HCT116 (cell line): ENCODE measurements at regions not wholly inside any gene's neighbourhood (a gene's known extent, or its start where the extent isn't known, plus 50 kb on each side); places are given as distances from the start of the nearest gene placed in this dataset.

Experiments used
- ATAC-seq: fragments of 200-7000 bp; cut with Tn5 transposase; 2 replicates; pipeline ENCODE4 v1.9.1; 2020; ENCODE audit warnings: mild to moderate bottlenecking, moderate library complexity
- BruUV-seq: library from RNA; stranded (reverse); fragments of 400-500 nt; replicated peaks from 2 replicates; lab custom pipeline; 2021; lab: Mats Ljungman, UMichigan
- CTCF ChIA-PET: fragments of 300-600 bp; sonication (Branson Sonifier 250); formaldehyde crosslinking; loops from one replicate; lab custom pipeline; 2021; ENCODE audit warnings: antibody characterized with exemption; lab: Charles Lee
- POLR2A ChIA-PET: fragments of 300-600, 350-600 bp; sonication (Branson Sonifier 250); formaldehyde crosslinking; loops from one replicate; lab custom pipeline; 2021; ENCODE audit warnings: antibody characterized with exemption; lab: Charles Lee
- RAD21 ChIA-PET, 2 experiments: fragments of 300-600 bp; sonication (Branson Sonifier 250); formaldehyde crosslinking; loops; one replicate each; lab custom pipeline; 2023; ENCODE audit warnings: low total read pairs in 2 of 2; ENCODE audit not compliant: uncharacterized antibody in 2 of 2, unreplicated experiment in 2 of 2, low non-redundant PET in 1 of 2; lab: Charles Lee
- DNase-seq: peaks from one replicate; pipeline ENCODE4 v3.0.0-alpha.2; 2010; ENCODE audit warnings: low read depth, low spot score
- H2AFZ ChIP-seq: fragments of 200-600 bp; shearing (Covaris generic), sonication (generic); 2 replicates; pipeline ENCODE4 v1.6.1; 2017; ENCODE audit warnings: low read depth, mixed run types, mixed read lengths, antibody characterized with exemption, low read length; ENCODE audit not compliant: poor library complexity, severe bottlenecking
- H3K27ac ChIP-seq: 2 replicates; pipeline ENCODE4 v1.5.1; 2012; ENCODE audit warnings: low read depth, low read length
- H3K27me3 ChIP-seq: fragments of 200-600 bp; sonication (generic); 2 replicates; pipeline ENCODE4 v1.6.1; 2016; ENCODE audit warnings: mixed run types, low read length, mixed read lengths; ENCODE audit not compliant: insufficient read depth
- H3K36me3 ChIP-seq, 2 experiments: fragments of 200-500 bp in 1 of 2; fragments of 200-600 bp in 1 of 2; sonication (Bioruptor generic) in 1 of 2; sonication (generic) in 1 of 2; 2 replicates each; pipeline versions ENCODE4 v1.5.1 to v1.6.1; 2014 to 2016; ENCODE audit warnings: low read length in 2 of 2, inconsistent platforms in 1 of 2, mixed read lengths in 1 of 2, mixed run types in 1 of 2; ENCODE audit not compliant: insufficient read depth in 2 of 2, control insufficient read depth in 1 of 2
- H3K4me1 ChIP-seq, 2 experiments: fragments of 200-600 bp in 1 of 2; sonication (generic) in 1 of 2; 2 replicates each; pipeline versions ENCODE4 v1.5.1 to v1.6.1; 2012 to 2017; ENCODE audit warnings: low read length in 2 of 2, inconsistent platforms in 1 of 2, mild to moderate bottlenecking in 1 of 2, mixed read lengths in 1 of 2, mixed run types in 1 of 2, moderate library complexity in 1 of 2; ENCODE audit not compliant: insufficient read depth in 2 of 2, control insufficient read depth in 1 of 2
- H3K4me2 ChIP-seq: fragments of 200-600 bp; sonication (generic); 2 replicates; pipeline ENCODE4 v1.6.1; 2017; ENCODE audit warnings: mixed run types, low read length, mixed read lengths
- H3K4me3 ChIP-seq, 2 experiments: fragments of 200-600 bp in 1 of 2; sonication (generic) in 1 of 2; replicated peaks in 1 of 2; 2 replicates each; pipeline ENCODE4 v1.5.1; 2011 to 2016; ENCODE audit warnings: low read length in 2 of 2, control low read depth in 1 of 2, low read depth in 1 of 2, mild to moderate bottlenecking in 1 of 2, mixed read lengths in 1 of 2, mixed run types in 1 of 2
- H3K79me2 ChIP-seq: fragments of 200-600 bp; sonication (generic); 2 replicates; pipeline ENCODE4 v1.6.1; 2017; ENCODE audit warnings: mild to moderate bottlenecking, mixed run types, low read length, moderate library complexity, mixed read lengths; ENCODE audit not compliant: insufficient read depth
- H3K9ac ChIP-seq: fragments of 200-600 bp; sonication (generic); 2 replicates; pipeline ENCODE4 v1.6.1; 2016; ENCODE audit warnings: low read length, mixed read lengths
- H3K9me2 ChIP-seq: fragments of 200-600 bp; sonication (generic), shearing (Covaris generic); 2 replicates; pipeline ENCODE4 v1.6.1; 2017; ENCODE audit warnings: mixed run types, mild to moderate bottlenecking, moderate library complexity; ENCODE audit not compliant: insufficient read depth
- H3K9me3 ChIP-seq, 2 experiments: fragments of 200-500 bp in 1 of 2; fragments of 200-600 bp in 1 of 2; sonication (Bioruptor generic) in 1 of 2; sonication (generic) in 1 of 2; 2 replicates each; pipeline ENCODE4 v1.6.1; 2014 to 2017; ENCODE audit warnings: low read length in 2 of 2, mixed read lengths in 2 of 2, inconsistent platforms in 1 of 2, low read depth in 1 of 2, mild to moderate bottlenecking in 1 of 2, mixed run types in 1 of 2, moderate library complexity in 1 of 2; ENCODE audit not compliant: control insufficient read depth in 1 of 2, insufficient read depth in 1 of 2
- H4K20me1 ChIP-seq: fragments of 200-600 bp; sonication (generic), shearing (Covaris generic); 2 replicates; pipeline ENCODE4 v1.6.1; 2017; ENCODE audit warnings: mixed run types, mild to moderate bottlenecking, moderate library complexity; ENCODE audit not compliant: insufficient read depth
- CBX3 ChIP-seq: IDR thresholded peaks from 2 replicates; pipeline ENCODE4 v1.6.1; 2012; ENCODE audit warnings: low read depth
- EGR1 ChIP-seq: IDR thresholded peaks from 2 replicates; pipeline ENCODE4 v1.6.1; 2012; ENCODE audit warnings: low read depth
- ELF1 ChIP-seq: IDR thresholded peaks from 2 replicates; pipeline ENCODE4 v1.6.1; 2012; ENCODE audit warnings: low read depth, borderline replicate concordance
- FOSL1 ChIP-seq: IDR thresholded peaks from 2 replicates; pipeline ENCODE4 v1.6.1; 2012; ENCODE audit warnings: low read depth
- JUND ChIP-seq: IDR thresholded peaks from 2 replicates; pipeline ENCODE4 v1.6.1; 2012
- SRF ChIP-seq: IDR thresholded peaks from 2 replicates; pipeline ENCODE4 v1.6.1; 2012; ENCODE audit warnings: low read depth
- TCF7L2 ChIP-seq: IDR thresholded peaks from 2 replicates; pipeline ENCODE4 v1.7.0; 2011; ENCODE audit warnings: borderline replicate concordance, inconsistent platforms; ENCODE audit not compliant: insufficient read depth, insufficient read length; ENCODE audit errors: extremely low read depth
- ZBTB33 ChIP-seq: IDR thresholded peaks from 2 replicates; pipeline ENCODE4 v1.6.1; 2011; ENCODE audit warnings: mild to moderate bottlenecking, low read length, moderate library complexity; ENCODE audit not compliant: insufficient replicate concordance; ENCODE audit errors: extremely low read depth
- ZFX ChIP-seq: fragments of 450-650 bp; IDR thresholded peaks from 2 replicates; pipeline ENCODE4 v1.6.1; 2017
- intact Hi-C: fragments of 100-400 bp; cut with micrococcal nuclease; formaldehyde crosslinking; loops from 2 replicates; pipeline ENCODE4 v1.10.0; 2022

- TF ChIP-seq FOSL1 (no peak), SRF (no peak), ZFX (no peak), EGR1 (no peak), ELF1 (no peak), CBX3 (no peak)
Observed at GRCh38 chr4:79057772-79058171, 118.5 kb upstream of the PAQR3 start (continued).

GRCh38 chr4:79053754-79054153, 114.5 kb upstream of the PAQR3 start:
- no TSS peak for BruUV-seq
- POLR2A ChIA-PET, result no interaction called here
- Histone ChIP-seq H3K4me3 (no peak overlapping the region), H3K27me3 (0 out of 2 replicates have a peak, but pooled peaks cover 17% of the 10 kb centered on the region), H2AFZ (no peak overlapping the region), H3K27ac (no peak overlapping the region), H3K36me3 (no peaks in the 10 kb centered on the region), H3K4me1 (no peaks in the 10 kb centered on the region), H3K4me2 (no peak overlapping the region), H3K9me2 (no peaks in the 10 kb centered on the region), H3K9me3 (no peaks in the 10 kb centered on the region), H3K79me2 (no peaks in the 10 kb centered on the region), H3K9ac (no peak overlapping the region), H4K20me1 (no peaks in the 10 kb centered on the region)
- RAD21 ChIA-PET, result no interaction called here
- no peak for ATAC-seq
- CTCF ChIA-PET, result no interaction called here
- TF ChIP-seq JUND (no peak), TCF7L2 (no peak), ZBTB33 (no peak)
- no peak for DNase-seq
- intact Hi-C loops, result no loop called here
